ENCODE measurements at regions not wholly inside any gene's neighbourhood (a gene's known extent, or its start where the extent isn't known, plus 50 kb on each side); places are given as distances from the start of the nearest gene placed in this dataset.

GRCh38 chr12:43098071-43098470, 453.9 kb downstream of the ADAMTS20 start:
- Mint-ChIP-seq H3K4me3 (no peak overlapping the region), H3K27me3 (ENCODE audit: low read depth) (no peaks in the 10 kb centered on the region), H3K9me3 (peaks cover 3% of the 10 kb centered on the region), H3K4me1 (peaks cover 5% of the 10 kb centered on the region), H3K27ac (ENCODE audit: unreplicated experiment) (no peak overlapping the region), H3K36me3 (ENCODE audit: low read depth) (no peaks in the 10 kb centered on the region)
- no peak for TF ChIP-seq CTCF (conservative IDR thresholded peaks at IDR 0.05)
- DNase-seq (ENCODE audit: low read depth, low spot score) = no peak

GRCh38 chr12:43097471-43097870, 454.5 kb downstream of the ADAMTS20 start:
- Mint-ChIP-seq H3K4me3 (no peak overlapping the region), H3K9me3 (peaks cover 3% of the 10 kb centered on the region), H3K27me3 (ENCODE audit: low read depth) (no peaks in the 10 kb centered on the region), H3K27ac (ENCODE audit: unreplicated experiment) (no peak overlapping the region), H3K36me3 (ENCODE audit: low read depth) (no peaks in the 10 kb centered on the region), H3K4me1 (peaks cover 2% of the 10 kb centered on the region)
- no peak for TF ChIP-seq CTCF (conservative IDR thresholded peaks at IDR 0.05)
- DNase-seq (ENCODE audit: low read depth, low spot score) = no peak

- no peaks in the 10 kb centered on the region for H3K27me3 Mint-ChIP-seq (ENCODE audit: low read depth)
- no peak for TF ChIP-seq CTCF (conservative IDR thresholded peaks at IDR 0.05)
- peaks cover 3% of the 10 kb centered on the region for H3K9me3 Mint-ChIP-seq
- DNase-seq (ENCODE audit: low read depth, low spot score) = no peak
- H3K4me3 Mint-ChIP-seq = no peak overlapping the region
- H3K4me1 Mint-ChIP-seq = no peaks in the 10 kb centered on the region
- no peaks in the 10 kb centered on the region for H3K36me3 Mint-ChIP-seq (ENCODE audit: low read depth)
- H3K27ac Mint-ChIP-seq (ENCODE audit: unreplicated experiment) = no peak overlapping the region
Measured at GRCh38 chr12:43095669-43096280, 456.2 kb downstream of the ADAMTS20 start.

GRCh38 chr12:43094886-43095575, 457.0 kb downstream of the ADAMTS20 start:
- H3K36me3 Mint-ChIP-seq (ENCODE audit: low read depth) = peaks cover 6% of the 10 kb centered on the region
- no peak overlapping the region for H3K4me3 Mint-ChIP-seq
- no peaks in the 10 kb centered on the region for H3K4me1 Mint-ChIP-seq
- peaks cover 8% of the 10 kb centered on the region for H3K9me3 Mint-ChIP-seq
- DNase-seq (ENCODE audit: low read depth, low spot score) = no peak
- H3K27ac Mint-ChIP-seq (ENCODE audit: unreplicated experiment) = peak overlapping the region; percentile 12
- H3K27me3 Mint-ChIP-seq (ENCODE audit: low read depth) = no peaks in the 10 kb centered on the region
- TF ChIP-seq CTCF (conservative IDR thresholded peaks at IDR 0.05) = no peak

GRCh38 chr12:43090981-43091380, 461.0 kb downstream of the ADAMTS20 start:
- Mint-ChIP-seq H3K9me3 (peaks cover 17% of the 10 kb centered on the region), H3K4me3 (no peak overlapping the region), H3K36me3 (ENCODE audit: low read depth) (peaks cover 14% of the 10 kb centered on the region), H3K27me3 (ENCODE audit: low read depth) (no peaks in the 10 kb centered on the region), H3K4me1 (no peaks in the 10 kb centered on the region), H3K27ac (ENCODE audit: unreplicated experiment) (no peak overlapping the region)
- DNase-seq (ENCODE audit: low read depth, low spot score) = no peak
- TF ChIP-seq CTCF (conservative IDR thresholded peaks at IDR 0.05) = no peak
